T-helper 2 cell treated with Interferon-gamma antibody and Interleukin-4, amounts not matched to agents 5 μg/mL and 100 μg/mL, for 36 hours (primary cell): ENCODE measurements at regions not wholly inside any gene's neighbourhood (a gene's known extent, or its start where the extent isn't known, plus 50 kb on each side); places are given as distances from the start of the nearest gene placed in this dataset.

Experiments used
- DNase-seq: peaks from one replicate; pipeline ENCODE4 v3.0.0; 2021; ENCODE audit warnings: low spot score
- H3K27ac Mint-ChIP-seq: one replicate; pipeline ENCODE4 v1.8.0; 2021; ENCODE audit warnings: mild to moderate bottlenecking, mixed read lengths
- H3K27me3 Mint-ChIP-seq: one replicate; pipeline ENCODE4 v1.8.0; 2021; ENCODE audit warnings: low read depth, mixed read lengths
- H3K36me3 Mint-ChIP-seq: one replicate; pipeline ENCODE4 v1.8.0; 2021; ENCODE audit warnings: low read depth, mixed read lengths
- H3K4me1 Mint-ChIP-seq: one replicate; pipeline ENCODE4 v1.8.0; 2021; ENCODE audit warnings: low read depth, mixed read lengths
- H3K4me3 Mint-ChIP-seq: one replicate; pipeline ENCODE4 v1.8.0; 2022; ENCODE audit warnings: mild to moderate bottlenecking, moderate library complexity, mixed read lengths
- H3K9me3 Mint-ChIP-seq: one replicate; pipeline ENCODE4 v1.8.0; 2021; ENCODE audit warnings: mixed read lengths

DNA sequence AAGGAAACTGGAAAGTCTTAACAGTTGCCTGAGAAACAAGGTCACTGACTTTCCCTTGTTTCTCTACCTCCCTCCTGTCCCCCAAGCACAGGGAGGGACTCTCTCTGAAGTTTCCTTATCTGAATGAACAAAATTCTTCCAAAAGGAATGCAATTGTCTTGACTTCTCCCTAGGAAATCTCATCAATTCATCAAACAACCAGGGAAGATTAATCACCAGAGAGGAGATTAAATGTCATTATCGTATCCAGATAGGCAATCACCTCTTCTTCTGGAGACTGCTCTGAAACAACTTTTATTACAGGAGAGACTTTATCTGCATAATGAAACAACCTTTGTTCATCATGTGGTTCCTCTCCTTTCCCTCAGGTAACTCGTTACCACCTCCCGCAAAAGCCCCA lies 431.4 kb downstream of the SLC16A7 start:
- no peak for DNase-seq
- Mint-ChIP-seq H3K36me3 (no peaks in the 10 kb centered on the region), H3K9me3 (peaks cover 3% of the 10 kb centered on the region), H3K4me3 (no peak overlapping the region), H3K4me1 (no peaks in the 10 kb centered on the region), H3K27me3 (no peaks in the 10 kb centered on the region), H3K27ac (no peak overlapping the region)

DNA sequence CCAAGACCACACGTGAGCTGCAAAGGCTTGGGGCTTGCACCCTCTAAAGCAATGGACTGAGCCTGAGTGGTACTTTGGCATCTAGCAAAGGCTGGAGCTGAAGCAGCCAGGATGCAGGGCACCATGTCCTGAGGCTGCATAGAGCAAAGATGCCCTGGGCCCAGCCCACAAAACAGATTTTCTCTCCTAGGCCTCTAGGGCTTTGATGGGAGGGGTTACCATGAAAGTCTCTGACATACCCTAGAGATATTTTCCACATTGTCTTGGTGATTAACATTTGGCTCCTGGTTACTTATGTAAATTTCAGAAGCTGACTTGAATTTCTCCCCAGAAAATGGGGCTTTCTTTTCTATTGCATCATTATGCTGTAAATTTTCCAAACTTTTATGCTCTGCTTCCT lies 438.3 kb downstream of the SLC16A7 start:
- DNase-seq, result no peak
- H3K27ac Mint-ChIP-seq, result no peak overlapping the region
- no peaks in the 10 kb centered on the region for H3K36me3 Mint-ChIP-seq
- H3K4me3 Mint-ChIP-seq, result no peak overlapping the region
- H3K4me1 Mint-ChIP-seq, result no peaks in the 10 kb centered on the region
- peaks cover 17% of the 10 kb centered on the region for H3K9me3 Mint-ChIP-seq
- H3K27me3 Mint-ChIP-seq, result no peaks in the 10 kb centered on the region

DNA sequence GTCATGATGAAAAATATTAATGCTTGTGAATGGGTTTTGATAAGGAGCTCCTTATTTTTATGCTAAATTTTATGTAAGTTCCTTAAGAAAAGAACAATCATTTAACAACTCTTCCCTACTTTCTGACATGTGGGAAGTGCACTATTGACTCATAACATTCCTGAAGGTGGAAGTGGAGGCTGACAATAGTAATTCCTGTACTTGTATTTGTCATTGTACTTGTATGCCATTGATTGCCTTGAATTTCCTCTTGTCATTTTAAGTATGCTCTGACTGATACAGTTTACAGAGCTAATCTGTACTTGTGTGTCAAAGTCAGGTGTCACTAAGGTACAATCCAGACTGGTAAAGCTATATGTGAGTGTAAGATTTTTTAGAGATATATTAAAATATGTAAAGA lies 440.0 kb downstream of the SLC16A7 start:
- H3K27me3 Mint-ChIP-seq, result no peaks in the 10 kb centered on the region

DNA sequence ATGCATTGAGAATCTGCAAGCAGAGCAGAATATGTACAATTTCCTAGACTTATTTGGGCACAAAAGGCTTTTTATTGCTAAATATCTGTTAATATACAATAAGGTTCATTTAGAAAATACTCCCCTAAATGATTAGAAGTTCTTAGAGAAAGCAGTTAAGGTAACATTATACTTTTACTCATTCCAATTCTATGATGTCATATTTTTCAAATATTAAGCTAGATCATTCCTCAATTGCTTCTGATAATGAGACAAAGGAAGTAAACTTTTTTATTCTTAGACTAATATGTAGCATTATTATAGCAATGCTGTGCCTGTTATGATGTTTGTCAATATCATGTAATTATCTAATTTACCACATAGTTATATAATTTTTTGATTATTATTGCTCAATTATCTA lies 447.0 kb downstream of the SLC16A7 start:
- Mint-ChIP-seq H3K27ac (no peak overlapping the region), H3K36me3 (no peaks in the 10 kb centered on the region), H3K27me3 (no peaks in the 10 kb centered on the region), H3K4me1 (no peaks in the 10 kb centered on the region), H3K4me3 (no peak overlapping the region), H3K9me3 (no peaks in the 10 kb centered on the region)
- DNase-seq, result no peak

More for the DNA sequence above, 440.0 kb downstream of the SLC16A7 start:
- no peaks in the 10 kb centered on the region for H3K4me1 Mint-ChIP-seq
- no peak overlapping the region for H3K4me3 Mint-ChIP-seq
- H3K36me3 Mint-ChIP-seq, result no peaks in the 10 kb centered on the region
- DNase-seq, result no peak
- no peak overlapping the region for H3K27ac Mint-ChIP-seq
- H3K9me3 Mint-ChIP-seq, result peaks cover 15% of the 10 kb centered on the region

DNA sequence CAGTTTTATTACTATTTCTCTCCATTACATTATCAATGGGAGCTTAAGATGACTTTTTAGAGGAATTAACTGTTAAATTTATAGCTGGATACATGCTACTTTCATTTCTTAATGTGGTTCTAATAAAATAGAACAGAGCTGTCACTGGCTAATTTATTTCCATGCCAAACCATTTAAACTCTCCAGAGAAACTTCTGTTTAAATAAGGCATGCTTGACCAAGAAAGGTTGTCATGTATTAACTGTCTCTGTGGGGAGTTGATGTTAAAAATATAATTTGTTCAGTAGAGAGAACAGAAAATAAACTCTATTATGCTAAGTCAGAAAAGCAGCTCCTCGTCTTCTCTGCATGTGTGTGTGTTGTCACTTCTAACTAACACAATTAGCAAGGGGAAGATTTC lies 447.4 kb downstream of the SLC16A7 start:
- no peaks in the 10 kb centered on the region for H3K9me3 Mint-ChIP-seq
- H3K27me3 Mint-ChIP-seq, result no peaks in the 10 kb centered on the region
- no peak overlapping the region for H3K27ac Mint-ChIP-seq
- H3K4me3 Mint-ChIP-seq, result no peak overlapping the region
- H3K36me3 Mint-ChIP-seq, result no peaks in the 10 kb centered on the region
- DNase-seq, result no peak
- H3K4me1 Mint-ChIP-seq, result no peaks in the 10 kb centered on the region

DNA sequence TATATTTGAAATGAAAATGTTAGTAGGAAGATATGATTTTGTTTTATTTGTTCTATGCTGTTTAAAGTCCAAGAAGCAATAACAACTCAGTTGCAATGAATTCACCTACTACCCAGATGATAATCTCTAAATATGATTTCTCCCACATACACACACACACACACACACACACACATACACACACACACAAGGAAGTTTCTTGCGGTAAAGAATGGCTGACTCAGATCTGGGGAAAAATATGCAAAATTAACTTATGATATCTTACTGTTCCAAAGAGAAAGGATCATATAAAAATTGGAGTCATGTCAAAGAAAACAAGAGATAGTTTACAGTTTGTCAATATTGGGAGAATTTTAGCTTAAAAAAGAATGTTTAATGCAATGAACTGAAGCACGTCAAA lies 456.7 kb downstream of the SLC16A7 start:
- Mint-ChIP-seq H3K36me3 (no peaks in the 10 kb centered on the region), H3K4me3 (no peak overlapping the region), H3K27me3 (no peaks in the 10 kb centered on the region), H3K27ac (no peak overlapping the region), H3K9me3 (peaks cover 2% of the 10 kb centered on the region), H3K4me1 (no peaks in the 10 kb centered on the region)
- no peak for DNase-seq

DNA sequence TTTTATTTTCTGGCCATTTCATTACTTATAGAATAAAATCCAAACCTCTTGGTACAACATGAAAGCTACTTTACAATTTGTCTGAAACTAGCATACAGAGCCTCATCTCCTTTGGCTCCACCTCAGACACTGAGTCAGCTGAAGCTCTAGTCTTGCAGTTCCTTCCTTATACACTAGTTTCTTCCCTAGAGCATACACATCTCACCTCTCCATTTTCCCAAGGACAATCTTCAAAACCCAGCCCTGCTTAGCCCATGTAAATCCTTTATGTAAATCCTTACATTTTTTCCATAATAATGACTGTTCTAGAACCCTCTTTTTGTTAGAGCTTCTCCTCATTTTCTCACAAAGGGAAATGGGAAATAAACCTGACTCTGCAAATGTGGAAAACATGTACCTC lies 463.4 kb downstream of the SLC16A7 start:
- no peak for DNase-seq
- Mint-ChIP-seq H3K4me1 (no peaks in the 10 kb centered on the region), H3K9me3 (no peaks in the 10 kb centered on the region), H3K27ac (no peak overlapping the region), H3K4me3 (no peak overlapping the region), H3K27me3 (no peaks in the 10 kb centered on the region), H3K36me3 (no peaks in the 10 kb centered on the region)

DNA sequence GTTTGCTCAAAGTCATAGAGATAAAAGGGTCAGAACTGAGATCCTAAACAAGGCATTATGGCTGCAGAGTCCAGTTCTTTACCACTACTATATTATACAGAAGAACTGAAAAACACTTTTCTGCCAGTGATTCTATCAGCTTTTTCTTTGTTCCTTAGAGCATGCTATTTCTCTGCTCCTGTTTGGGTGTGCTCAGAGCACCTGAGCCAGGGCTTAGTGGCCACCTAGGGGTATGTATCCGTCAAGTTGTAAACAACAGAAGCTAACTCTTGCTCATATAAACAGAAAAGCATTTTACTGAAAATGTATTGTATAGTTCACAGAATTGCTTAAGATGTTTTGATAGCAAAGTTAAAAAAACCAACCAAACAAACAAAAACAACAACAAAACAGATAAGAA lies 470.8 kb downstream of the SLC16A7 start:
- H3K27ac Mint-ChIP-seq, result no peak overlapping the region
- H3K27me3 Mint-ChIP-seq, result no peaks in the 10 kb centered on the region
- no peaks in the 10 kb centered on the region for H3K9me3 Mint-ChIP-seq
- H3K36me3 Mint-ChIP-seq, result no peaks in the 10 kb centered on the region
- H3K4me1 Mint-ChIP-seq, result no peaks in the 10 kb centered on the region
- DNase-seq, result no peak
- H3K4me3 Mint-ChIP-seq, result no peak overlapping the region

DNA sequence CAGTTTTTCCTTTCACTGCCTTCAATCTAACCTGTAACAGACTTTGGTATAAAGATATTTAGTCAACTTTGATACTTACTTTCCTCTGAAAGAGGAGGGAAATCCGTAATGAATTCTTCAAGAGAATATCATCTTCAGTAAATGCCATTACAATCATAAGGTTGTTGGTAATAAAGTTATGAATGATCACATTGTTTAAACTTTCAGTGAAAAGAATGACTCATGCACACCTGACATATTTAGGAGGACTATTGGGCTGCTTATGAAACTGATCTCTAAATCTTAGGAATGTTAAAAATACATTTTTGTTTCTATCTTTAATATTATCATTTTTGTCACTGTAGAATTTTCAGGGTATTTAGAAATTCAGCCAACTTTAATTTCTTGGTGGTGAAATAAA lies 474.7 kb downstream of the SLC16A7 start:
- DNase-seq, result no peak
- H3K4me3 Mint-ChIP-seq, result no peak overlapping the region
- H3K27me3 Mint-ChIP-seq, result no peaks in the 10 kb centered on the region
- no peaks in the 10 kb centered on the region for H3K9me3 Mint-ChIP-seq
- H3K27ac Mint-ChIP-seq, result no peak overlapping the region
- no peaks in the 10 kb centered on the region for H3K4me1 Mint-ChIP-seq
- H3K36me3 Mint-ChIP-seq, result no peaks in the 10 kb centered on the region

DNA sequence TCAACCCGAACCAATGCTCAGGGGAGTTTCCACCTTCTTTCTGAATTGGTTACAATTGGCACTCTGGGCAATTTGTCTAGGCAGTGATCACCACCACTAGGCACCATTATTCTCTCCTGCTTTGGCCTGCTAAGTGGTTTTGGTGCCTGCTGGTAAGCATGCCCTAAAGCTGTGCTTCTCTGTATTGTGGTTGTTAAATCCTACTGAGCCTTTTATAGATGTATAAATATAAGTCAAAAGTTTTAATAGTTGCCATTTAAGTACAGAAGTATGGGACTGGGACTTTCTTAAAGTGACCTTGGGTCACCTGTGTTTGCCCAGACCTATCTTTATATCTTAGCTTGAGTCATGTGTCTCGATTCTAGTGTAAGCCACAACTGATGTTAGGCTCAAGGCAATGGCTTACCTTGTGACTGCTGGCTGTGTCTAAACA lies 475.9 kb downstream of the SLC16A7 start:
- Mint-ChIP-seq H3K36me3 (no peaks in the 10 kb centered on the region), H3K9me3 (no peaks in the 10 kb centered on the region), H3K4me1 (no peaks in the 10 kb centered on the region), H3K27me3 (no peaks in the 10 kb centered on the region), H3K4me3 (no peak overlapping the region), H3K27ac (no peak overlapping the region)
- DNase-seq, result no peak

DNA sequence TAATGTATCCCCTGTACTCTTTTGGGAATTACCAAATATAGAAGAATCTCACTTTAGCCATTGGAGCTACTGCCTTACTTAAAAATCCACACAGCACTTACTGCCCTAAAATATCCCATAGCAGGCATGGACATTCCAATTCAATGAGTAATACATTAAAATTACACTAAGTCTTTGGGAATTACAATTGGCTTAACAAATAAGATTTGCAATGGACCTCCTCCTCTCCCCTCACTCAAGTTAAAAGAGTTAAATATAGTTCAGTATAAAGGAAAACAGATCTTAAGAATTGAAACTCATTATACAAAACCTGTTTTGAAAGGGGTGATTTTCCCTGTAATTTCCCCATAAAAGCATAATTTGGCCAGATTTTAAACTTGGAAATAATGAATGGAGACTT lies 477.1 kb downstream of the SLC16A7 start:
- no peak overlapping the region for H3K27ac Mint-ChIP-seq
- H3K36me3 Mint-ChIP-seq, result no peaks in the 10 kb centered on the region
- no peaks in the 10 kb centered on the region for H3K4me1 Mint-ChIP-seq
- DNase-seq, result no peak
- peaks cover 3% of the 10 kb centered on the region for H3K9me3 Mint-ChIP-seq
- no peaks in the 10 kb centered on the region for H3K27me3 Mint-ChIP-seq
- H3K4me3 Mint-ChIP-seq, result no peak overlapping the region

DNA sequence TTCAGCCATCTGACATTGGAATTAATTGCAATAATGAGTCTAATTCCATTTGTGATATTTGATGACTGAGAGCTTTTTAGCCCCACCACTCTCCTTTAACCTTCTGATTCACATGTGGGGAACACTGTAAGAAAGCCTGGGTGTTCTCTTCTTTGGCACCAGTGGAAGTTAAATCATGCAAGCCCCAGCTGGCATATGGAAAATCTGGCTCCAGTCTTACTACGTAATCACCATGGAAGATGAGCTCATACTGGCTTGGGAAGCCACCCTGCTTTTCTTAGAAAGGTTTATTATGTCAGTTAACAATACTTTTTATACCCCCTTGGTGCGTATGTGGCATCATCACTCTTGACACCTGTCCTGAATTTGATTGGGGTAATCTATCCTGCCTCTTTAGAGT lies 479.3 kb downstream of the SLC16A7 start:
- Mint-ChIP-seq H3K9me3 (peaks cover 5% of the 10 kb centered on the region), H3K27ac (no peak overlapping the region), H3K4me3 (no peak overlapping the region), H3K36me3 (no peaks in the 10 kb centered on the region), H3K4me1 (no peaks in the 10 kb centered on the region), H3K27me3 (no peaks in the 10 kb centered on the region)
- DNase-seq, result no peak

DNA sequence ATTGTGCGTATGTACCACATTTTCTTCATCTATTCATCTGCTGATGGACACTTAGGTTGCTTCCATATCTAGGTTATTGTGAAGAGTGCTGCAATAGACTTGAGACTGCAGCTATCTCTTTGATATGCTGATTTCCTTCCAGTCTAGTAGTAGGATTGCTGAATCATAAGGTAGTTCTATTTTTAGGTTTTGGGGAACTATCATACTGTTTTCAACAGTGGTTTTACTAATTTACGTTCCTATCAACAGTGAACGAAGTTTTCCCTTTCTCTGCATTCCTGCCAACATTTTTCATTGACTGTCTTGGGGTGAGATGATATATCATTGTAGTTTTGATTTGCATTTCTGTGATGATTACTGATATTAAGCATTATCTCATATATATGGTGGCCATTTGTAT lies 482.2 kb downstream of the SLC16A7 start:
- no peak overlapping the region for H3K4me3 Mint-ChIP-seq
- H3K4me1 Mint-ChIP-seq, result no peaks in the 10 kb centered on the region
- no peaks in the 10 kb centered on the region for H3K36me3 Mint-ChIP-seq
- peaks cover 13% of the 10 kb centered on the region for H3K9me3 Mint-ChIP-seq
- DNase-seq, result no peak
- no peaks in the 10 kb centered on the region for H3K27me3 Mint-ChIP-seq
- H3K27ac Mint-ChIP-seq, result no peak overlapping the region

DNA sequence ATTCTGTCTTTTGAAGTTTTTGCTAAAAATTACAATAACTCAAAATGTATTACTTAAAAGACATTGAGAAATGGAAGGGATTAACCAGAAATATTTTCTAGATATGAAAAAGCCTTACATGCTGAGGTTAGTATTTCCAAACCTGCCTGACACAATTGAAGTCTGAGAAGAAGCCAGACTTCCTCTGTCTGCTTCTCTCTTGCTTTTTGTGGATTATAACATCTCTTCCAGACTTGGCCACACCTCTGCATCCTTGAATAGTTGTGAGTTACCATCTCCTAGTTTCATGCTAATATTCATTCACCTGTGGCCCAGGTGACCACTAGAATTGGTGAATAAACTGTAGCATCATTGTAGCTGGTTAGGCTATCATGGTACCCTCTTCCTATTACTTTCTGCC lies 497.6 kb downstream of the SLC16A7 start:
- Mint-ChIP-seq H3K36me3 (no peaks in the 10 kb centered on the region), H3K4me1 (no peaks in the 10 kb centered on the region), H3K4me3 (no peak overlapping the region), H3K27ac (no peak overlapping the region), H3K9me3 (no peaks in the 10 kb centered on the region), H3K27me3 (no peaks in the 10 kb centered on the region)
- DNase-seq, result no peak

DNA sequence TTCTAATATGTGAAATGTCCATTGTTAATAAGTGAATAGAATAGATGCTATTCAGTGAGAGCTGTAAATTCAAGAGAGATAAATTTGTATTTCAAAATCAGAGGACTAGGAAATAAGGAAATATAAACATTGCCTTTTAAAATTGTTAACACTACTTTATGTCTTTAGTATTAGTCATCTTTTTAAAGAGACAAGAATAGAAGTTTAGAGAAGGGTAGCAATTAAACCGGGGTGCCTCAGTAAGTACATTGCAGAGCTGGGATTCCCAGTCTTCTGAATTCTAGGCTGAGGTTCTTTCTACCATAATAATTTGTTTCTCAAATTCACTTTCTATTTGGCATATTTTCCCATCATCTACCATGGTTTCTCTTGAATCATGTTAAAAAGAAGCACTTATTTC lies 498.6 kb downstream of the SLC16A7 start:
- Mint-ChIP-seq H3K4me3 (no peak overlapping the region), H3K27me3 (no peaks in the 10 kb centered on the region), H3K9me3 (no peaks in the 10 kb centered on the region), H3K36me3 (no peaks in the 10 kb centered on the region), H3K27ac (no peak overlapping the region), H3K4me1 (no peaks in the 10 kb centered on the region)
- DNase-seq, result no peak
